Erythroblast (primary cell): ENCODE measurements at regions not wholly inside any gene's neighbourhood (a gene's known extent, or its start where the extent isn't known, plus 50 kb on each side); places are given as distances from the start of the nearest gene placed in this dataset.

Source experiments
- GATA1 ChIP-seq: IDR thresholded peaks from 2 replicates; pipeline ENCODE4 v1.6.1; 2011; ENCODE audit warnings: low read depth, mild to moderate bottlenecking, control low read depth, low read length, moderate library complexity
- POLR2A ChIP-seq: IDR thresholded peaks from 2 replicates; pipeline ENCODE4 v1.6.1; 2011; ENCODE audit warnings: mild to moderate bottlenecking, low read length

DNA sequence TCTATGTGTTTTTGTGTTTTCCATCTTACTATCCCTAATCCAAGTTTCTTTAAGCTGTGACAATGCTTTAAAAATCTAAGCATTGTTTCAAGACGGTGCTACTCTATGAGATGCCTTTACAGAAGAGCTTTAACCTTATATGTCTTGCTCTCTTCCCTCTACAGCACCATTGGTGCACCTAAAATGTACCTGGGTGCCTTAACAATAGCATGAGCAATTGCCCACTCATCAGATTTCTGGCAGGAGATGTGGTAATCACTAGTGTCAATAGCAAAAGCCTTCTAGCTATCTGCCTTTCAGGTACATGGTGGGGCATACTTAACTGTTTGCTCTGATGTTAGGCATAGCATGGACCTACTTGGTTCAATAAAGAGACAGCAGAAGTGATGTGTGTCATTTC lies 222.3 kb upstream of the KIF2A start:
- TF ChIP-seq POLR2A: no peak
- TF ChIP-seq GATA1: no peak
